Kidney (tissue), 13 donors: ENCODE measurements at regions not wholly inside any gene's neighbourhood (a gene's known extent, or its start where the extent isn't known, plus 50 kb on each side); places are given as distances from the start of the nearest gene placed in this dataset.
A peak's percentile ranks its signal among the peaks of the same experiment; 100 is the strongest.

ENCODE experiments used
- DNase-seq, 5 donors: peaks; one replicate each; pipeline ENCODE4 v3.0.0-alpha.2; 2013 to 2020
- FAIRE-seq: peaks from 2 replicates; lab custom pipeline; 2012; peaks lifted over from hg19 to GRCh38; lab: Jason Lieb, UNC
- H3K27ac ChIP-seq, 2 donors: one replicate each; pipeline ENCODE4 v1.7.0; 2013; ENCODE audit warnings: low read depth in 2 of 2, low read length in 2 of 2, inconsistent platforms in 1 of 2
- H3K27me3 ChIP-seq: one replicate; pipeline ENCODE4 v1.7.1; 2013; ENCODE audit warnings: low read length, inconsistent platforms; ENCODE audit not compliant: control insufficient read depth, insufficient read depth
- H3K36me3 ChIP-seq, 3 donors: one replicate each; pipeline versions ENCODE4 v1.7.0 to v1.7.1; 2013; ENCODE audit warnings: low read length in 3 of 3, control low read depth in 1 of 3, inconsistent platforms in 1 of 3; ENCODE audit not compliant: insufficient read depth in 3 of 3, control insufficient read depth in 2 of 3
- H3K4me1 ChIP-seq, 3 donors: one replicate each; pipeline versions ENCODE4 v1.7.0 to v1.7.1; 2013; ENCODE audit warnings: low read length in 3 of 3, inconsistent platforms in 1 of 3, low read depth in 1 of 3; ENCODE audit not compliant: control insufficient read depth in 2 of 3, insufficient read depth in 2 of 3
- H3K4me3 ChIP-seq, 3 donors: one replicate each; pipeline versions ENCODE4 v1.7.0 to v1.8.1; 2013; ENCODE audit warnings: low read length in 3 of 3, control low read depth in 1 of 3, inconsistent platforms in 1 of 3
- H3K9ac ChIP-seq, 3 donors: one replicate each; pipeline versions ENCODE4 v1.7.0 to v1.7.1; 2013; ENCODE audit warnings: low read length in 3 of 3, control low read depth in 1 of 3, inconsistent platforms in 1 of 3
- H3K9me3 ChIP-seq, 3 donors: one replicate each; pipeline versions ENCODE4 v1.7.0 to v1.7.1; 2013; ENCODE audit warnings: low read length in 3 of 3, control low read depth in 1 of 3, inconsistent platforms in 1 of 3; ENCODE audit not compliant: control insufficient read depth in 2 of 3, insufficient read depth in 1 of 3
- intact Hi-C: fragments of 100-400 bp; cut with DNase I; formaldehyde crosslinking; loops from one replicate; pipeline ENCODE4 v1.11.1; 2022
- TF ChIP-seq, protein P1 (sequence below): IDR thresholded peaks from 3 replicates; pipeline ENCODE4 v1.5.1; 2012; ENCODE audit warnings: mild to moderate bottlenecking, moderate library complexity, borderline replicate concordance; ENCODE audit not compliant: insufficient read depth; ENCODE audit errors: extremely low read depth
- donor health status: control.
- donor health status: control.
- donor health status: control.
- donor health status: control.
- donor health status: control.
- donor health status: DM: yes; HTN: yes; CAD: no.
- donor health status: Normal renal cell carcinoma (clear cell type).

- Histone ChIP-seq H3K9ac (no peak overlapping the region), H3K9me3 (no peaks in the 10 kb centered on the region), H3K27ac (no peak overlapping the region), H3K36me3 (no peaks in the 10 kb centered on the region), H3K27me3 (no peaks in the 10 kb centered on the region), H3K4me3 (no peak overlapping the region), H3K4me1 (no peaks in the 10 kb centered on the region)
- TF ChIP-seq, protein P1, sequence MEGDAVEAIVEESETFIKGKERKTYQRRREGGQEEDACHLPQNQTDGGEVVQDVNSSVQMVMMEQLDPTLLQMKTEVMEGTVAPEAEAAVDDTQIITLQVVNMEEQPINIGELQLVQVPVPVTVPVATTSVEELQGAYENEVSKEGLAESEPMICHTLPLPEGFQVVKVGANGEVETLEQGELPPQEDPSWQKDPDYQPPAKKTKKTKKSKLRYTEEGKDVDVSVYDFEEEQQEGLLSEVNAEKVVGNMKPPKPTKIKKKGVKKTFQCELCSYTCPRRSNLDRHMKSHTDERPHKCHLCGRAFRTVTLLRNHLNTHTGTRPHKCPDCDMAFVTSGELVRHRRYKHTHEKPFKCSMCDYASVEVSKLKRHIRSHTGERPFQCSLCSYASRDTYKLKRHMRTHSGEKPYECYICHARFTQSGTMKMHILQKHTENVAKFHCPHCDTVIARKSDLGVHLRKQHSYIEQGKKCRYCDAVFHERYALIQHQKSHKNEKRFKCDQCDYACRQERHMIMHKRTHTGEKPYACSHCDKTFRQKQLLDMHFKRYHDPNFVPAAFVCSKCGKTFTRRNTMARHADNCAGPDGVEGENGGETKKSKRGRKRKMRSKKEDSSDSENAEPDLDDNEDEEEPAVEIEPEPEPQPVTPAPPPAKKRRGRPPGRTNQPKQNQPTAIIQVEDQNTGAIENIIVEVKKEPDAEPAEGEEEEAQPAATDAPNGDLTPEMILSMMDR, result peak; percentile 24
- DNase-seq (peak in 4 of 5 donors; percentile 79 to 86 (median 82)), FAIRE-seq (no peak)
- intact Hi-C loops, result no loop called here
Measured at GRCh38 chr22:49046546-49047361, 780.9 kb downstream of the BRD1 start.

GRCh38 chr22:49046000-49046545 is 781.6 kb downstream of the BRD1 start:
- no peaks in the 10 kb centered on the region for H3K36me3 ChIP-seq
- no peaks in the 10 kb centered on the region for H3K4me1 ChIP-seq
- intact Hi-C loops, result no loop called here
- TF ChIP-seq, protein P1, result no peak
- DNase-seq, result no peak
- no peak overlapping the region for H3K9ac ChIP-seq
- no peak overlapping the region for H3K4me3 ChIP-seq
- no peaks in the 10 kb centered on the region for H3K9me3 ChIP-seq
- no peaks in the 10 kb centered on the region for H3K27me3 ChIP-seq
- no peak for FAIRE-seq
- H3K27ac ChIP-seq, result no peak overlapping the region

DNA sequence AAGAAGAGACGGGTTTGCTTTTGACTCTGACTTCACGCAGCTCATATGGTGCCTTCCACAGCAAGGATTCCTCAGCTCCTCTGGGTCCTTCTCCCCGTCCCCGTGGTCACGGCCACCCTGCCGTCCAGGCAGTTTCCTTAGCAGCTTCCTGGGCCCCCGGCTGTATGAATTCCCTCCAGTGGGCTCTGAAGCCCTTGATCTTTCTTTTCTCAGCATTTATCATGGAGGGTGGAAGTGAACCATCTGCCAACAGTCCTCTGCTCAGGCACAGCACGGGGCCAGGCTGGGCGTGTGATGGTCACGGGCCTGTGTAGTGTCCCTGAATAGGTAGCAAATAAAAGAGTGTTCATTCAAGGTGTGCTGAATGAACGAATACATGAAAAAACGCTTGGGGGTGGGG is 782.4 kb downstream of the BRD1 start:
- Histone ChIP-seq H3K27me3 (no peaks in the 10 kb centered on the region), H3K4me3 (no peak overlapping the region), H3K9me3 (no peaks in the 10 kb centered on the region), H3K36me3 (no peaks in the 10 kb centered on the region), H3K9ac (no peak overlapping the region), H3K27ac (no peak overlapping the region), H3K4me1 (no peaks in the 10 kb centered on the region)
- intact Hi-C loops, result no loop called here
- FAIRE-seq (no peak), DNase-seq (no peak)
- TF ChIP-seq, protein P1, result no peak
